ENCODE measurements at regions not wholly inside any gene's neighbourhood (a gene's known extent, or its start where the extent isn't known, plus 50 kb on each side); places are given as distances from the start of the nearest gene placed in this dataset.
A peak's percentile ranks its signal among the peaks of the same experiment; 100 is the strongest.

- Histone ChIP-seq H3K27me3 (no peaks in the 10 kb centered on the region), H3K36me3 (no peaks in the 10 kb centered on the region), H3K4me3 (no peak overlapping the region), H3K4me1 (ENCODE audit: low read depth) (no peaks in the 10 kb centered on the region), H3K9me3 (ENCODE audit: low read depth) (no peaks in the 10 kb centered on the region), H3K27ac (no peak overlapping the region)
- no peak for TF ChIP-seq CTCF (IDR thresholded peaks at IDR 0.05; ENCODE audit: low read depth, low read length)
- DNase-seq (ENCODE audit: low read depth in 1 of 2, low spot score in 1 of 2): no peak
These were observed 1893.3 kb upstream of the WWC1 start for GRCh38 chr5:166398131-166398530.

GRCh38 chr5:166399781-166400180 is 1891.7 kb upstream of the WWC1 start:
- no peak for DNase-seq (ENCODE audit: low read depth in 1 of 2, low spot score in 1 of 2)
- TF ChIP-seq CTCF (IDR thresholded peaks at IDR 0.05; ENCODE audit: low read depth, low read length): no peak
- Histone ChIP-seq H3K36me3 (no peaks in the 10 kb centered on the region), H3K9me3 (ENCODE audit: low read depth) (no peaks in the 10 kb centered on the region), H3K4me3 (no peak overlapping the region), H3K27ac (no peak overlapping the region), H3K4me1 (ENCODE audit: low read depth) (no peaks in the 10 kb centered on the region), H3K27me3 (no peaks in the 10 kb centered on the region)

GRCh38 chr5:166401391-166401790 is 1890.1 kb upstream of the WWC1 start:
- no peaks in the 10 kb centered on the region for H3K4me1 ChIP-seq (ENCODE audit: low read depth)
- H3K4me3 ChIP-seq: no peak overlapping the region
- no peaks in the 10 kb centered on the region for H3K9me3 ChIP-seq (ENCODE audit: low read depth)
- no peak for TF ChIP-seq CTCF (IDR thresholded peaks at IDR 0.05; ENCODE audit: low read depth, low read length)
- no peak overlapping the region for H3K27ac ChIP-seq
- no peaks in the 10 kb centered on the region for H3K36me3 ChIP-seq
- DNase-seq (ENCODE audit: low read depth in 1 of 2, low spot score in 1 of 2): peak in 1 of 2 donors; percentile 2
- H3K27me3 ChIP-seq: no peaks in the 10 kb centered on the region

GRCh38 chr5:166412191-166412590 is 1879.3 kb upstream of the WWC1 start:
- H3K27ac ChIP-seq: no peak overlapping the region
- no peaks in the 10 kb centered on the region for H3K9me3 ChIP-seq (ENCODE audit: low read depth)
- DNase-seq (ENCODE audit: low read depth in 1 of 2, low spot score in 1 of 2): no peak
- H3K4me3 ChIP-seq: no peak overlapping the region
- no peaks in the 10 kb centered on the region for H3K36me3 ChIP-seq
- no peaks in the 10 kb centered on the region for H3K4me1 ChIP-seq (ENCODE audit: low read depth)
- no peak for TF ChIP-seq CTCF (IDR thresholded peaks at IDR 0.05; ENCODE audit: low read depth, low read length)
- H3K27me3 ChIP-seq: no peaks in the 10 kb centered on the region

- Histone ChIP-seq H3K27me3 (no peaks in the 10 kb centered on the region), H3K27ac (no peak overlapping the region), H3K4me3 (no peak overlapping the region), H3K36me3 (no peaks in the 10 kb centered on the region), H3K9me3 (ENCODE audit: low read depth) (no peaks in the 10 kb centered on the region), H3K4me1 (ENCODE audit: low read depth) (no peaks in the 10 kb centered on the region)
- TF ChIP-seq CTCF (IDR thresholded peaks at IDR 0.05; ENCODE audit: low read depth, low read length): no peak
- DNase-seq (ENCODE audit: low read depth in 1 of 2, low spot score in 1 of 2): no peak
These were observed 1864.2 kb upstream of the WWC1 start for GRCh38 chr5:166427211-166427610.

GRCh38 chr5:166428264-166428803 is 1863.1 kb upstream of the WWC1 start:
- TF ChIP-seq CTCF (IDR thresholded peaks at IDR 0.05; ENCODE audit: low read depth, low read length): no peak
- Histone ChIP-seq H3K36me3 (no peaks in the 10 kb centered on the region), H3K27ac (no peak overlapping the region), H3K4me1 (ENCODE audit: low read depth) (no peaks in the 10 kb centered on the region), H3K4me3 (no peak overlapping the region), H3K27me3 (no peaks in the 10 kb centered on the region), H3K9me3 (ENCODE audit: low read depth) (no peaks in the 10 kb centered on the region)
- DNase-seq (ENCODE audit: low read depth in 1 of 2, low spot score in 1 of 2): no peak

Measured in cardiac muscle cell (in vitro differentiated cells and primary cell).